Right hindlimb (tissue), 1 donor: ENCODE measurements at regions not wholly inside any gene's neighbourhood (a gene's known extent, or its start where the extent isn't known, plus 50 kb on each side); places are given as distances from the start of the nearest gene placed in this dataset.
"Not testable (repeated sequence)": the region's sequence is repeated elsewhere in the genome, so short reads cannot be mapped to it uniquely, and the experiment has no call there.

Source experiments
- DNase-seq: peaks from one replicate; pipeline ENCODE4 v3.0.0-alpha.2; 2018

GRCh38 chr13:19061278-19061677 is 120.3 kb downstream of the TUBA3C start:
- DNase-seq: no peak

GRCh38 chr13:19060311-19061002 is 121.2 kb downstream of the TUBA3C start:
- DNase-seq: no peak

- no peak for DNase-seq
Measured at GRCh38 chr13:19059016-19059780, 122.4 kb downstream of the TUBA3C start.

GRCh38 chr13:19058566-19058965 is 123.1 kb downstream of the TUBA3C start:
- no peak for DNase-seq

- no peak for DNase-seq
Measured at GRCh38 chr13:19057588-19058340, 123.9 kb downstream of the TUBA3C start.

GRCh38 chr13:19056984-19057490 is 124.6 kb downstream of the TUBA3C start:
- no peak for DNase-seq

- DNase-seq: no peak
Measured at GRCh38 chr13:19056355-19056880, 125.2 kb downstream of the TUBA3C start.

GRCh38 chr13:19055611-19056010 is 126.0 kb downstream of the TUBA3C start:
- no peak for DNase-seq

- DNase-seq: no peak
Measured at GRCh38 chr13:19053561-19053960, 128.1 kb downstream of the TUBA3C start.

GRCh38 chr13:19052931-19053330 is 128.7 kb downstream of the TUBA3C start:
- DNase-seq: no peak

- DNase-seq: no peak
Measured at GRCh38 chr13:19052180-19052579, 129.4 kb downstream of the TUBA3C start.

GRCh38 chr13:19050901-19051300 is 130.7 kb downstream of the TUBA3C start:
- no peak for DNase-seq

GRCh38 chr13:19049624-19050023 is 132.0 kb downstream of the TUBA3C start:
- not testable (repeated sequence) for DNase-seq

- DNase-seq: no peak
Measured at GRCh38 chr13:19048381-19048780, 133.2 kb downstream of the TUBA3C start.

GRCh38 chr13:19023115-19023514 is 158.5 kb downstream of the TUBA3C start:
- no peak for DNase-seq

GRCh38 chr13:19020988-19021387 is 160.6 kb downstream of the TUBA3C start:
- no peak for DNase-seq

- no peak for DNase-seq
Measured at GRCh38 chr13:18998389-18998788, 183.2 kb downstream of the TUBA3C start.

GRCh38 chr13:18996627-18997051 is 185.0 kb downstream of the TUBA3C start:
- DNase-seq: no peak

- no peak for DNase-seq
Measured at GRCh38 chr13:18996221-18996620, 185.4 kb downstream of the TUBA3C start.

GRCh38 chr13:18995259-18995873 is 186.3 kb downstream of the TUBA3C start:
- no peak for DNase-seq

- no peak for DNase-seq
Measured at GRCh38 chr13:18993884-18994660, 187.6 kb downstream of the TUBA3C start.

GRCh38 chr13:18992791-18993190 is 188.8 kb downstream of the TUBA3C start:
- no peak for DNase-seq
